ACHN (cell line): ENCODE measurements at regions not wholly inside any gene's neighbourhood (a gene's known extent, or its start where the extent isn't known, plus 50 kb on each side); places are given as distances from the start of the nearest gene placed in this dataset.

Source experiments
- DNase-seq: peaks from one replicate; pipeline ENCODE4 v3.0.0-alpha.2; 2015
- in situ Hi-C: cut with HindIII; loops from 2 replicates; pipeline ENCODE4 v1.10.0; 2017; ENCODE audit warnings: low sequenced_read_pairs, low pct_ligation_motif_present, low pct_unique_long_range_greater_than_20kb

GRCh38 chr2:134128746-134129145 is 125.1 kb upstream of the MGAT5 start:
- in situ Hi-C loops, result no loop called here
- no peak for DNase-seq

- DNase-seq, result no peak
- in situ Hi-C loops, result no loop called here
Observed at GRCh38 chr2:134129900-134130537, 123.9 kb upstream of the MGAT5 start.

- in situ Hi-C loops, result no loop called here
- DNase-seq, result no peak
Observed at GRCh38 chr2:134131681-134132489, 122.0 kb upstream of the MGAT5 start.

- DNase-seq, result no peak
- in situ Hi-C loops, result no loop called here
Observed at GRCh38 chr2:134132490-134132857, 121.4 kb upstream of the MGAT5 start.

GRCh38 chr2:134133622-134134312 is 120.1 kb upstream of the MGAT5 start:
- no peak for DNase-seq
- in situ Hi-C loops, result no loop called here

- in situ Hi-C loops, result no loop called here
- DNase-seq, result no peak
Observed at GRCh38 chr2:134134313-134134706, 119.6 kb upstream of the MGAT5 start.

- in situ Hi-C loops, result no loop called here
- no peak for DNase-seq
Observed at GRCh38 chr2:134134827-134135226, 119.0 kb upstream of the MGAT5 start.

- DNase-seq, result no peak
- in situ Hi-C loops, result no loop called here
Observed at GRCh38 chr2:134135793-134136192, 118.1 kb upstream of the MGAT5 start.

- DNase-seq, result no peak
- in situ Hi-C loops, result no loop called here
Observed at GRCh38 chr2:134136731-134137130, 117.1 kb upstream of the MGAT5 start.

- DNase-seq, result no peak
- in situ Hi-C loops, result no loop called here
Observed at GRCh38 chr2:134137182-134137611, 116.7 kb upstream of the MGAT5 start.

- in situ Hi-C loops, result no loop called here
- no peak for DNase-seq
Observed at GRCh38 chr2:134138115-134138514, 115.8 kb upstream of the MGAT5 start.

- no peak for DNase-seq
- in situ Hi-C loops, result no loop called here
Observed at GRCh38 chr2:134139611-134140010, 114.3 kb upstream of the MGAT5 start.

- no peak for DNase-seq
- in situ Hi-C loops, result no loop called here
Observed at GRCh38 chr2:134140251-134140661, 113.6 kb upstream of the MGAT5 start.

GRCh38 chr2:134141598-134142340 is 112.1 kb upstream of the MGAT5 start:
- DNase-seq, result no peak
- in situ Hi-C loops, result no loop called here

GRCh38 chr2:134142341-134142738 is 111.5 kb upstream of the MGAT5 start:
- DNase-seq, result peak; percentile 24
- in situ Hi-C loops, result no loop called here

GRCh38 chr2:134142903-134143302 is 111.0 kb upstream of the MGAT5 start:
- peak; percentile 71 for DNase-seq
- in situ Hi-C loops, result no loop called here

- no peak for DNase-seq
- in situ Hi-C loops, result no loop called here
Observed at GRCh38 chr2:134143568-134143967, 110.3 kb upstream of the MGAT5 start.

GRCh38 chr2:134144081-134144596 is 109.7 kb upstream of the MGAT5 start:
- in situ Hi-C loops, result no loop called here

GRCh38 chr2:134144651-134145050 is 109.2 kb upstream of the MGAT5 start:
- in situ Hi-C loops, result no loop called here
- no peak for DNase-seq

More at GRCh38 chr2:134144081-134144596, 109.7 kb upstream of the MGAT5 start:
- DNase-seq, result no peak
